Glomerular visceral epithelial cell (primary cell): ENCODE measurements at regions not wholly inside any gene's neighbourhood (a gene's known extent, or its start where the extent isn't known, plus 50 kb on each side); places are given as distances from the start of the nearest gene placed in this dataset.

ENCODE experiments used
- DNase-seq: peaks from one replicate; pipeline ENCODE4 v3.0.0-alpha.2; 2016; ENCODE audit errors: extremely low spot score

- DNase-seq: no peak
Observed at GRCh38 chr16:51666821-51667220, 515.8 kb upstream of the SALL1 start.

GRCh38 chr16:51666074-51666473 lies 515.0 kb upstream of the SALL1 start:
- no peak for DNase-seq

- no peak for DNase-seq
Observed at GRCh38 chr16:51665436-51665998, 514.4 kb upstream of the SALL1 start.

- DNase-seq: no peak
Observed at GRCh38 chr16:51658531-51658930, 507.5 kb upstream of the SALL1 start.

- DNase-seq: no peak
Observed at GRCh38 chr16:51657848-51658247, 506.8 kb upstream of the SALL1 start.

GRCh38 chr16:51655249-51655648 lies 504.2 kb upstream of the SALL1 start:
- DNase-seq: no peak

GRCh38 chr16:51651061-51651466 lies 500.0 kb upstream of the SALL1 start:
- DNase-seq: no peak

- DNase-seq: no peak
Observed at GRCh38 chr16:51649631-51650030, 498.6 kb upstream of the SALL1 start.

GRCh38 chr16:51648526-51648925 lies 497.5 kb upstream of the SALL1 start:
- DNase-seq: peak; percentile 13

- DNase-seq: no peak
Observed at GRCh38 chr16:51641191-51641765, 490.2 kb upstream of the SALL1 start.

GRCh38 chr16:51640196-51640595 lies 489.1 kb upstream of the SALL1 start:
- no peak for DNase-seq

GRCh38 chr16:51638339-51639135 lies 487.5 kb upstream of the SALL1 start:
- no peak for DNase-seq

- DNase-seq: no peak
Observed at GRCh38 chr16:51637770-51638094, 486.7 kb upstream of the SALL1 start.

- peak; percentile 20 for DNase-seq
Observed at GRCh38 chr16:51636920-51637769, 486.1 kb upstream of the SALL1 start.

GRCh38 chr16:51635181-51635580 lies 484.1 kb upstream of the SALL1 start:
- DNase-seq: no peak

GRCh38 chr16:51630076-51630475 lies 479.0 kb upstream of the SALL1 start:
- DNase-seq: no peak

- no peak for DNase-seq
Observed at GRCh38 chr16:51629576-51629975, 478.5 kb upstream of the SALL1 start.

GRCh38 chr16:51624080-51624775 lies 473.2 kb upstream of the SALL1 start:
- DNase-seq: no peak

GRCh38 chr16:51621610-51622009 lies 470.5 kb upstream of the SALL1 start:
- DNase-seq: no peak

GRCh38 chr16:51615141-51615540 lies 464.1 kb upstream of the SALL1 start:
- DNase-seq: no peak

GRCh38 chr16:51607201-51607651 lies 456.2 kb upstream of the SALL1 start:
- no peak for DNase-seq

GRCh38 chr16:51596247-51596646 lies 445.2 kb upstream of the SALL1 start:
- DNase-seq: no peak
